K562 (cell line): ENCODE measurements at regions not wholly inside any gene's neighbourhood (a gene's known extent, or its start where the extent isn't known, plus 50 kb on each side); places are given as distances from the start of the nearest gene placed in this dataset.

Experiments
- ATAC-seq: fragments of 200-7000 bp; cut with Tn5 transposase; 3 replicates; pipeline ENCODE4 v1.9.1; 2020; ENCODE audit warnings: moderate library complexity
- BruUV-seq: library from RNA; stranded (reverse); fragments of 400-500 nt; replicated peaks from 2 replicates; lab custom pipeline; 2021; lab: Mats Ljungman, UMichigan
- CTCF ChIA-PET: fragments of 300-600 bp; formaldehyde crosslinking; extraction: SDS; loops from one replicate; lab custom pipeline; 2021; ENCODE audit warnings: low intra/inter-chr PET ratio; lab: Yijun Ruan, JAX
- POLR2A ChIA-PET: fragments of 300-600, 350-650 bp; sonication (Branson Sonifier 250); formaldehyde crosslinking; extraction: SDS; loops from one replicate; lab custom pipeline; 2021; ENCODE audit warnings: antibody characterized with exemption, inconsistent platforms; lab: Yijun Ruan, JAX
- DNase-seq, 4 experiments: peaks; one replicate each; pipeline versions ENCODE4 v3.0.0 to v3.0.0-alpha.2; 2011 to 2018; ENCODE audit warnings: low spot score in 3 of 4, mixed read lengths in 3 of 4; ENCODE audit errors: extremely low read depth in 1 of 4
- FAIRE-seq: peaks from 2 replicates; lab custom pipeline; 2011; peaks lifted over from hg19 to GRCh38; lab: Jason Lieb, UNC
- H2AFZ ChIP-seq: 2 replicates; pipeline ENCODE4 v1.6.0; 2011; ENCODE audit warnings: low read depth, low read length, control low read depth, inconsistent platforms
- H3K27ac ChIP-seq: fragments of 200-600 bp; 3 replicates; pipeline ENCODE4 v1.8.0; 2011; ENCODE audit warnings: low read depth, mild to moderate bottlenecking, control low read depth, inconsistent platforms, low read length, moderate library complexity, mixed read lengths; ENCODE audit errors: extremely low read depth
- H3K27me3 ChIP-seq, 2 experiments: fragments of 300-600 bp in 1 of 2; 2 replicates in 1 of 2; 3 replicates in 1 of 2; pipeline versions ENCODE4 v1.6.0 to v1.8.0; 2011; ENCODE audit warnings: inconsistent platforms in 2 of 2, low read length in 2 of 2, mild to moderate bottlenecking in 1 of 2, mixed read lengths in 1 of 2, moderate library complexity in 1 of 2; ENCODE audit not compliant: control insufficient read depth in 2 of 2, insufficient read depth in 2 of 2
- H3K36me3 ChIP-seq: fragments of 300-600 bp; 3 replicates; pipeline ENCODE4 v1.8.0; 2011; ENCODE audit warnings: mild to moderate bottlenecking, low read length, inconsistent platforms; ENCODE audit not compliant: control insufficient read depth, insufficient read depth
- H3K4me1 ChIP-seq, 2 experiments: fragments of 200-600 bp in 1 of 2; replicated peaks in 1 of 2; 2 replicates in 1 of 2; 3 replicates in 1 of 2; pipeline versions ENCODE4 v1.5.1 to v1.8.0; 2011; ENCODE audit warnings: inconsistent platforms in 2 of 2, low read length in 2 of 2, mild to moderate bottlenecking in 1 of 2, mixed read lengths in 1 of 2, moderate library complexity in 1 of 2; ENCODE audit not compliant: control insufficient read depth in 2 of 2, insufficient read depth in 2 of 2
- H3K4me2 ChIP-seq: 2 replicates; pipeline ENCODE4 v1.6.1; 2011; ENCODE audit warnings: low read length, control low read depth, inconsistent platforms, mixed read lengths; ENCODE audit not compliant: insufficient read depth
- H3K4me3 ChIP-seq: fragments of 200-600 bp; sonication (generic), shearing (Covaris generic); 2 replicates; pipeline ENCODE4 v1.5.1; 2016; ENCODE audit warnings: control low read depth, inconsistent platforms
- H3K79me2 ChIP-seq: fragments of 200-600 bp; 3 replicates; pipeline ENCODE4 v1.8.0; 2011; ENCODE audit warnings: low read length, inconsistent platforms; ENCODE audit not compliant: control insufficient read depth, insufficient read depth
- H3K9ac ChIP-seq, 2 experiments: 2 replicates each; pipeline versions ENCODE4 v1.6.0 to v1.6.1; 2011; ENCODE audit warnings: low read depth in 2 of 2, low read length in 2 of 2, control low read depth in 1 of 2, inconsistent platforms in 1 of 2, mild to moderate bottlenecking in 1 of 2, mixed read lengths in 1 of 2; ENCODE audit not compliant: insufficient read depth in 1 of 2
- H3K9me1 ChIP-seq: one replicate; pipeline ENCODE4 v1.6.0; 2011; ENCODE audit warnings: inconsistent platforms, mild to moderate bottlenecking, low read length, moderate library complexity; ENCODE audit not compliant: control insufficient read depth, insufficient read depth
- H3K9me3 ChIP-seq: replicated peaks from 2 replicates; pipeline ENCODE4 v1.5.1; 2011; ENCODE audit warnings: low read depth, low read length, inconsistent platforms; ENCODE audit not compliant: control insufficient read depth, insufficient read depth
- H4K20me1 ChIP-seq: replicated peaks from 2 replicates; pipeline ENCODE4 v1.6.1; 2011; ENCODE audit warnings: low read length, inconsistent platforms, mixed read lengths; ENCODE audit not compliant: control insufficient read depth, insufficient read depth
- FOSL1 ChIP-seq: fragments of 200-800 bp; sonication (Bioruptor generic); conservative IDR thresholded peaks from 2 replicates; pipeline ENCODE4 v1.6.1; 2016; ENCODE audit warnings: missing genetic modification characterization, missing compliant biosample characterization
- HBP1 ChIP-seq: fragments of 450-650 bp; formaldehyde crosslinking; IDR thresholded peaks from 2 replicates; pipeline ENCODE4 v1.4.0; 2022; ENCODE audit warnings: missing genetic modification characterization
- MITF ChIP-seq: IDR thresholded peaks from 2 replicates; pipeline ENCODE4 v1.6.1; 2014; ENCODE audit warnings: antibody characterized with exemption
- PATZ1 ChIP-seq: fragments of 250-450 bp; sonication (Bioruptor Pico); IDR thresholded peaks from 2 replicates; pipeline ENCODE4 v1.5.0; 2020; ENCODE audit warnings: mild to moderate bottlenecking, borderline replicate concordance
- POLR2B ChIP-seq: fragments of 450-650 bp; IDR thresholded peaks from 2 replicates; pipeline ENCODE4 v1.6.1; 2018; ENCODE audit warnings: low read depth; ENCODE audit not compliant: partially characterized antibody
- PTTG1 ChIP-seq: fragments of 450-650 bp; IDR thresholded peaks from 2 replicates; pipeline ENCODE4 v1.6.1; 2016; ENCODE audit warnings: low read depth, mild to moderate bottlenecking, missing genetic modification characterization, missing compliant biosample characterization
- RAD51 ChIP-seq: fragments of 450-650 bp; IDR thresholded peaks from 2 replicates; pipeline ENCODE4 v1.7.1; 2016; ENCODE audit warnings: low read depth, mild to moderate bottlenecking, borderline replicate concordance
- RERE ChIP-seq: sonication (generic); formaldehyde crosslinking; IDR thresholded peaks from 2 replicates; pipeline ENCODE4 v1.8.0; 2023; ENCODE audit warnings: missing genetic modification reagents, mild to moderate bottlenecking, borderline replicate concordance
- TCF3 ChIP-seq: sonication (generic); formaldehyde crosslinking; IDR thresholded peaks from 2 replicates; pipeline ENCODE4 v1.4.0; 2020; ENCODE audit warnings: mild to moderate bottlenecking, missing genetic modification reagents
- ZBTB8A ChIP-seq: fragments of 450-650 bp; IDR thresholded peaks from 2 replicates; pipeline ENCODE4 v1.6.1; 2018; ENCODE audit warnings: mild to moderate bottlenecking, moderate library complexity; ENCODE audit not compliant: partially characterized antibody
- ZNF561 ChIP-seq: fragments of 450-650 bp; formaldehyde crosslinking; conservative IDR thresholded peaks from 2 replicates; pipeline ENCODE4 v1.4.0; 2020; ENCODE audit warnings: mild to moderate bottlenecking, moderate library complexity
- ZNF696 ChIP-seq: fragments of 250-450 bp; sonication (Bioruptor Pico); conservative IDR thresholded peaks from 2 replicates; pipeline ENCODE4 v1.4.0; 2020; ENCODE audit warnings: mild to moderate bottlenecking, moderate library complexity
- ZSCAN32 ChIP-seq: fragments of 450-650 bp; formaldehyde crosslinking; IDR thresholded peaks from 2 replicates; pipeline ENCODE4 v1.4.0; 2020; ENCODE audit warnings: mild to moderate bottlenecking, moderate library complexity
- WGBS: fragments of 100-300 bp; shearing (Covaris generic); methylation state at CpG from one replicate; pipeline ENCODE4 v1.1.6; 2016; ENCODE audit warnings: low coverage, mixed read lengths; ENCODE audit not compliant: insufficient coverage; ENCODE audit errors: missing lambda C conversion rate; 5-methylcytosine and 5-hydroxymethylcytosine counted together
- in situ Hi-C: fragments of 300-500 bp; cut with MboI; formaldehyde crosslinking; loops from 4 replicates; pipeline ENCODE4 v1.15.0; 2018; ENCODE audit warnings: inconsistent platforms, mixed read lengths
- intact Hi-C: fragments of 100-400 bp; cut with micrococcal nuclease; formaldehyde crosslinking; loops from 2 replicates; pipeline ENCODE4 v1.14.2; 2022

GRCh38 chr1:47681735-47682134 is 243.9 kb downstream of the FOXD2 start:
- FAIRE-seq (no peak), ATAC-seq (no peak), DNase-seq (no peak)
- H3K9ac ChIP-seq: no peak overlapping the region
- peaks cover 6% of the 10 kb centered on the region; the same call in 1 of the 2 replicates for H4K20me1 ChIP-seq
- peaks cover 18 to 45% of the 10 kb centered on the region in 2 experiments for H3K27me3 ChIP-seq
- CTCF ChIA-PET: no interaction called here
- no peaks in the 10 kb centered on the region for H3K36me3 ChIP-seq
- in situ Hi-C loops: no loop called here
- no peak overlapping the region for H2AFZ ChIP-seq
- POLR2A ChIA-PET: interaction anchor here (0.6 kb wide), 1 partner anchor 24 kb away, joined by 4 read pairs; no protein-coding TSS in a partner anchor
- no peak overlapping the region for H3K4me2 ChIP-seq
- no peaks in the 10 kb centered on the region for H3K79me2 ChIP-seq
- WGBS: 0% methylated on average over 4 of the region's 4 CpGs
- H3K4me1 ChIP-seq: no peaks in the 10 kb centered on the region
- no peak overlapping the region for H3K4me3 ChIP-seq
- intact Hi-C loops: no loop called here
- BruUV-seq: no TSS peak
- H3K9me3 ChIP-seq: no peaks in the 10 kb centered on the region
- H3K9me1 ChIP-seq: no peaks in the 10 kb centered on the region
- no peak overlapping the region for H3K27ac ChIP-seq
- no peak for TF ChIP-seq RERE (CRISPR knock-in tag)
- TF ChIP-seq FOSL1 (tag): no peak
- TF ChIP-seq MITF: no peak
- no peak for TF ChIP-seq ZNF561 (CRISPR knock-in tag)
- no peak for TF ChIP-seq TCF3
- TF ChIP-seq HBP1 (CRISPR knock-in tag): no peak
- TF ChIP-seq POLR2B: no peak
- TF ChIP-seq RAD51: no peak
- TF ChIP-seq PATZ1: no peak
- no peak for TF ChIP-seq ZBTB8A
- TF ChIP-seq ZSCAN32 (CRISPR knock-in tag): no peak
- no peak for TF ChIP-seq ZNF696
- no peak for TF ChIP-seq PTTG1
